ENCODE measurements at regions not wholly inside any gene's neighbourhood (a gene's known extent, or its start where the extent isn't known, plus 50 kb on each side); places are given as distances from the start of the nearest gene placed in this dataset.

DNA sequence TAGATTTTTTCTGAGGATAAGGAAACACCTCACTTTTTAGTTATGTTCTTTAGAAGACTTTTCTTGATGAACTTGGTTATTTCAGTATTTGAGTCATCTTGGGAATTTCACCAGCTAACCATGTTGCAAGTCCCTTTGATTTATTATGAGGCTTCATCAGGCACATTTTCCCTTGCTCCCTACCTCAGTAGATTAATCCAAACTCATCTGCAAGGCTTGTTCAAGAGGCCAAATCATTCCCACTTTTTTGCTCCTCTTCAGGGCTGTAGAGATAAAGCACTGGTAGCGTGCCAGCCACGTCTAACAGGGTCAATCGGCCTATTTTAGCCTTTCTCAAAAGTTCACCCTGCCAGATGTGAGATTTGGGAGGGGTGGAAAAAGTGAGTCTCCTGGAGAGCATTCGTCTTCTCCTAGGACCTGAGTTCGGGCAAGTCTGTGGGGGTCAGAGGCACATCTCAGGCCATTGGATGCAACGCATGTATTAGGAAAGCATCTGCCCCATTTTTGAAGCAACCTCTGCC, 120.3 kb downstream of the RDH14 start:
- TF ChIP-seq, protein P1, sequence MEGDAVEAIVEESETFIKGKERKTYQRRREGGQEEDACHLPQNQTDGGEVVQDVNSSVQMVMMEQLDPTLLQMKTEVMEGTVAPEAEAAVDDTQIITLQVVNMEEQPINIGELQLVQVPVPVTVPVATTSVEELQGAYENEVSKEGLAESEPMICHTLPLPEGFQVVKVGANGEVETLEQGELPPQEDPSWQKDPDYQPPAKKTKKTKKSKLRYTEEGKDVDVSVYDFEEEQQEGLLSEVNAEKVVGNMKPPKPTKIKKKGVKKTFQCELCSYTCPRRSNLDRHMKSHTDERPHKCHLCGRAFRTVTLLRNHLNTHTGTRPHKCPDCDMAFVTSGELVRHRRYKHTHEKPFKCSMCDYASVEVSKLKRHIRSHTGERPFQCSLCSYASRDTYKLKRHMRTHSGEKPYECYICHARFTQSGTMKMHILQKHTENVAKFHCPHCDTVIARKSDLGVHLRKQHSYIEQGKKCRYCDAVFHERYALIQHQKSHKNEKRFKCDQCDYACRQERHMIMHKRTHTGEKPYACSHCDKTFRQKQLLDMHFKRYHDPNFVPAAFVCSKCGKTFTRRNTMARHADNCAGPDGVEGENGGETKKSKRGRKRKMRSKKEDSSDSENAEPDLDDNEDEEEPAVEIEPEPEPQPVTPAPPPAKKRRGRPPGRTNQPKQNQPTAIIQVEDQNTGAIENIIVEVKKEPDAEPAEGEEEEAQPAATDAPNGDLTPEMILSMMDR (IDR thresholded peaks at IDR 0.05), result no peak
- TF ChIP-seq POLR2A (IDR thresholded peaks at IDR 0.05) (no peak), EP300 (IDR thresholded peaks at IDR 0.05) (no peak)

Measured in ovary (tissue), 3 donors.